Esophagus muscularis mucosa (tissue), 3 donors: ENCODE measurements at regions not wholly inside any gene's neighbourhood (a gene's known extent, or its start where the extent isn't known, plus 50 kb on each side); places are given as distances from the start of the nearest gene placed in this dataset.

ENCODE experiments used
- CTCF ChIP-seq, 3 experiments: fragments of 200-600 bp in 2 of 3; fragments of 450-650 bp in 1 of 3; sonication (generic) in 2 of 3; IDR thresholded peaks; one replicate each; pipeline ENCODE4 v1.5.1; 2017 to 2019; ENCODE audit warnings: antibody characterized with exemption in 3 of 3, mild to moderate bottlenecking in 2 of 3, moderate library complexity in 1 of 3
- POLR2A ChIP-seq: fragments of 450-650 bp; IDR thresholded peaks from one replicate; pipeline ENCODE4 v1.6.1; 2017; ENCODE audit warnings: antibody characterized with exemption, moderate library complexity, mild to moderate bottlenecking, low read depth

GRCh38 chr4:29704059-29704458 is 1016.1 kb upstream of the PCDH7 start:
- TF ChIP-seq POLR2A = no peak
- TF ChIP-seq CTCF (IDR thresholded peaks at IDR 0.05) = no peak
